T-helper 2 cell treated with Interferon-gamma antibody and Interleukin-4, amounts not matched to agents 5 μg/mL and 100 μg/mL, for 36 hours (primary cell): ENCODE measurements at regions not wholly inside any gene's neighbourhood (a gene's known extent, or its start where the extent isn't known, plus 50 kb on each side); places are given as distances from the start of the nearest gene placed in this dataset.

ENCODE experiments used
- DNase-seq: peaks from one replicate; pipeline ENCODE4 v3.0.0; 2021; ENCODE audit warnings: low spot score
- H3K27ac Mint-ChIP-seq: one replicate; pipeline ENCODE4 v1.8.0; 2021; ENCODE audit warnings: mild to moderate bottlenecking, mixed read lengths
- H3K27me3 Mint-ChIP-seq: one replicate; pipeline ENCODE4 v1.8.0; 2021; ENCODE audit warnings: low read depth, mixed read lengths
- H3K36me3 Mint-ChIP-seq: one replicate; pipeline ENCODE4 v1.8.0; 2021; ENCODE audit warnings: low read depth, mixed read lengths
- H3K4me1 Mint-ChIP-seq: one replicate; pipeline ENCODE4 v1.8.0; 2021; ENCODE audit warnings: low read depth, mixed read lengths
- H3K4me3 Mint-ChIP-seq: one replicate; pipeline ENCODE4 v1.8.0; 2022; ENCODE audit warnings: mild to moderate bottlenecking, moderate library complexity, mixed read lengths
- H3K9me3 Mint-ChIP-seq: one replicate; pipeline ENCODE4 v1.8.0; 2021; ENCODE audit warnings: mixed read lengths

GRCh38 chr6:104239971-104240370 lies 619.7 kb downstream of the HACE1 start:
- no peaks in the 10 kb centered on the region for H3K36me3 Mint-ChIP-seq
- no peak overlapping the region for H3K4me3 Mint-ChIP-seq
- DNase-seq, result no peak
- no peaks in the 10 kb centered on the region for H3K27me3 Mint-ChIP-seq
- H3K4me1 Mint-ChIP-seq, result no peaks in the 10 kb centered on the region
- no peak overlapping the region for H3K27ac Mint-ChIP-seq
- peaks cover 4% of the 10 kb centered on the region for H3K9me3 Mint-ChIP-seq

GRCh38 chr6:104229057-104229456 lies 630.7 kb downstream of the HACE1 start:
- H3K4me3 Mint-ChIP-seq, result no peak overlapping the region
- no peaks in the 10 kb centered on the region for H3K4me1 Mint-ChIP-seq
- no peak overlapping the region for H3K27ac Mint-ChIP-seq
- H3K36me3 Mint-ChIP-seq, result no peaks in the 10 kb centered on the region
- H3K9me3 Mint-ChIP-seq, result no peaks in the 10 kb centered on the region
- DNase-seq, result no peak
- no peaks in the 10 kb centered on the region for H3K27me3 Mint-ChIP-seq

- no peaks in the 10 kb centered on the region for H3K9me3 Mint-ChIP-seq
- no peak overlapping the region for H3K27ac Mint-ChIP-seq
- H3K4me3 Mint-ChIP-seq, result no peak overlapping the region
- DNase-seq, result no peak
- H3K36me3 Mint-ChIP-seq, result no peaks in the 10 kb centered on the region
- no peaks in the 10 kb centered on the region for H3K4me1 Mint-ChIP-seq
- H3K27me3 Mint-ChIP-seq, result no peaks in the 10 kb centered on the region
Measured at GRCh38 chr6:104227508-104227907, 632.2 kb downstream of the HACE1 start.

GRCh38 chr6:104226790-104227446 lies 632.8 kb downstream of the HACE1 start:
- Mint-ChIP-seq H3K36me3 (no peaks in the 10 kb centered on the region), H3K9me3 (no peaks in the 10 kb centered on the region), H3K4me3 (no peak overlapping the region), H3K27me3 (no peaks in the 10 kb centered on the region), H3K27ac (no peak overlapping the region), H3K4me1 (no peaks in the 10 kb centered on the region)
- no peak for DNase-seq

- H3K9me3 Mint-ChIP-seq, result no peaks in the 10 kb centered on the region
- no peaks in the 10 kb centered on the region for H3K36me3 Mint-ChIP-seq
- no peak overlapping the region for H3K4me3 Mint-ChIP-seq
- H3K27me3 Mint-ChIP-seq, result no peaks in the 10 kb centered on the region
- no peaks in the 10 kb centered on the region for H3K4me1 Mint-ChIP-seq
- no peak overlapping the region for H3K27ac Mint-ChIP-seq
- DNase-seq, result no peak
Measured at GRCh38 chr6:104218116-104218515, 641.6 kb downstream of the HACE1 start.

GRCh38 chr6:104214901-104215300 lies 644.8 kb downstream of the HACE1 start:
- H3K4me1 Mint-ChIP-seq, result no peaks in the 10 kb centered on the region
- no peaks in the 10 kb centered on the region for H3K36me3 Mint-ChIP-seq
- no peaks in the 10 kb centered on the region for H3K27me3 Mint-ChIP-seq
- no peaks in the 10 kb centered on the region for H3K9me3 Mint-ChIP-seq
- no peak for DNase-seq
- no peak overlapping the region for H3K4me3 Mint-ChIP-seq
- no peak overlapping the region for H3K27ac Mint-ChIP-seq

GRCh38 chr6:104212977-104213668 lies 646.6 kb downstream of the HACE1 start:
- H3K27me3 Mint-ChIP-seq, result no peaks in the 10 kb centered on the region
- H3K36me3 Mint-ChIP-seq, result no peaks in the 10 kb centered on the region
- H3K4me1 Mint-ChIP-seq, result no peaks in the 10 kb centered on the region
- no peak for DNase-seq
- H3K4me3 Mint-ChIP-seq, result no peak overlapping the region
- H3K9me3 Mint-ChIP-seq, result no peaks in the 10 kb centered on the region
- H3K27ac Mint-ChIP-seq, result no peak overlapping the region

- Mint-ChIP-seq H3K36me3 (no peaks in the 10 kb centered on the region), H3K4me1 (no peaks in the 10 kb centered on the region), H3K9me3 (no peaks in the 10 kb centered on the region), H3K27ac (no peak overlapping the region), H3K27me3 (no peaks in the 10 kb centered on the region), H3K4me3 (no peak overlapping the region)
- no peak for DNase-seq
Measured at GRCh38 chr6:104207635-104208034, 652.1 kb downstream of the HACE1 start.

GRCh38 chr6:104201557-104201956 lies 658.2 kb downstream of the HACE1 start:
- Mint-ChIP-seq H3K9me3 (peaks cover 14% of the 10 kb centered on the region), H3K36me3 (no peaks in the 10 kb centered on the region), H3K27me3 (no peaks in the 10 kb centered on the region), H3K4me1 (no peaks in the 10 kb centered on the region), H3K27ac (no peak overlapping the region), H3K4me3 (no peak overlapping the region)
- DNase-seq, result no peak

- Mint-ChIP-seq H3K9me3 (peaks cover 15% of the 10 kb centered on the region), H3K4me1 (no peaks in the 10 kb centered on the region), H3K36me3 (no peaks in the 10 kb centered on the region), H3K27ac (no peak overlapping the region), H3K4me3 (no peak overlapping the region), H3K27me3 (no peaks in the 10 kb centered on the region)
- DNase-seq, result no peak
Measured at GRCh38 chr6:104187616-104188015, 672.1 kb downstream of the HACE1 start.

GRCh38 chr6:104186831-104187230 lies 672.9 kb downstream of the HACE1 start:
- DNase-seq, result no peak
- H3K9me3 Mint-ChIP-seq, result peaks cover 10% of the 10 kb centered on the region
- H3K36me3 Mint-ChIP-seq, result no peaks in the 10 kb centered on the region
- H3K4me3 Mint-ChIP-seq, result no peak overlapping the region
- H3K4me1 Mint-ChIP-seq, result no peaks in the 10 kb centered on the region
- H3K27me3 Mint-ChIP-seq, result no peaks in the 10 kb centered on the region
- no peak overlapping the region for H3K27ac Mint-ChIP-seq

GRCh38 chr6:104183816-104184435 lies 675.8 kb downstream of the HACE1 start:
- no peak overlapping the region for H3K27ac Mint-ChIP-seq
- no peaks in the 10 kb centered on the region for H3K4me1 Mint-ChIP-seq
- no peak overlapping the region for H3K4me3 Mint-ChIP-seq
- H3K36me3 Mint-ChIP-seq, result no peaks in the 10 kb centered on the region
- peaks cover 4% of the 10 kb centered on the region for H3K9me3 Mint-ChIP-seq
- DNase-seq, result no peak
- no peaks in the 10 kb centered on the region for H3K27me3 Mint-ChIP-seq

- Mint-ChIP-seq H3K4me3 (no peak overlapping the region), H3K9me3 (peaks cover 4% of the 10 kb centered on the region), H3K27ac (no peak overlapping the region), H3K36me3 (no peaks in the 10 kb centered on the region), H3K4me1 (no peaks in the 10 kb centered on the region), H3K27me3 (no peaks in the 10 kb centered on the region)
- no peak for DNase-seq
Measured at GRCh38 chr6:104182811-104183210, 676.9 kb downstream of the HACE1 start.

- Mint-ChIP-seq H3K27me3 (no peaks in the 10 kb centered on the region), H3K4me1 (no peaks in the 10 kb centered on the region), H3K9me3 (no peaks in the 10 kb centered on the region), H3K36me3 (no peaks in the 10 kb centered on the region), H3K27ac (no peak overlapping the region), H3K4me3 (no peak overlapping the region)
- no peak for DNase-seq
Measured at GRCh38 chr6:104173668-104174067, 686.1 kb downstream of the HACE1 start.
